ENCODE measurements at regions not wholly inside any gene's neighbourhood (a gene's known extent, or its start where the extent isn't known, plus 50 kb on each side); places are given as distances from the start of the nearest gene placed in this dataset.
"Not testable (repeated sequence)": the region's sequence is repeated elsewhere in the genome, so short reads cannot be mapped to it uniquely, and the experiment has no call there.

GRCh38 chr1:166738140-166738539, 101.1 kb upstream of the POGK start:
- Mint-ChIP-seq H3K36me3 (no peaks in the 10 kb centered on the region), H3K27me3 (peaks cover 5% of the 10 kb centered on the region), H3K4me3 (no peak overlapping the region), H3K4me1 (no peaks in the 10 kb centered on the region), H3K9me3 (no peaks in the 10 kb centered on the region), H3K27ac (no peak overlapping the region)
- DNase-seq = no peak

- Mint-ChIP-seq H3K4me1 (no peaks in the 10 kb centered on the region), H3K4me3 (no peak overlapping the region), H3K9me3 (peaks cover 2% of the 10 kb centered on the region), H3K27ac (no peak overlapping the region), H3K27me3 (peaks cover 5% of the 10 kb centered on the region), H3K36me3 (no peaks in the 10 kb centered on the region)
- no peak for DNase-seq
Measured at GRCh38 chr1:166738873-166739272, 100.4 kb upstream of the POGK start.

- Mint-ChIP-seq H3K36me3 (no peaks in the 10 kb centered on the region), H3K4me1 (no peaks in the 10 kb centered on the region), H3K9me3 (peaks cover 12% of the 10 kb centered on the region), H3K27ac (no peak overlapping the region), H3K27me3 (peaks cover 5% of the 10 kb centered on the region), H3K4me3 (no peak overlapping the region)
- no peak for DNase-seq
Measured at GRCh38 chr1:166740668-166741276, 98.5 kb upstream of the POGK start.

GRCh38 chr1:166763318-166763717, 76.0 kb upstream of the POGK start:
- H3K4me3 Mint-ChIP-seq = no peak overlapping the region
- no peak overlapping the region for H3K27ac Mint-ChIP-seq
- H3K4me1 Mint-ChIP-seq = no peaks in the 10 kb centered on the region
- DNase-seq = no peak
- peaks cover 3% of the 10 kb centered on the region for H3K27me3 Mint-ChIP-seq
- no peaks in the 10 kb centered on the region for H3K36me3 Mint-ChIP-seq
- no peaks in the 10 kb centered on the region for H3K9me3 Mint-ChIP-seq

GRCh38 chr1:166766942-166767341, 72.3 kb upstream of the POGK start:
- no peak for DNase-seq
- H3K9me3 Mint-ChIP-seq = peaks cover 14% of the 10 kb centered on the region
- H3K36me3 Mint-ChIP-seq = peaks cover 3% of the 10 kb centered on the region
- no peak overlapping the region for H3K4me3 Mint-ChIP-seq
- peaks cover 3% of the 10 kb centered on the region for H3K27me3 Mint-ChIP-seq
- H3K4me1 Mint-ChIP-seq = no peaks in the 10 kb centered on the region
- no peak overlapping the region for H3K27ac Mint-ChIP-seq

- not testable (repeated sequence) for H3K9me3 Mint-ChIP-seq, H3K4me1 Mint-ChIP-seq, H3K27ac Mint-ChIP-seq, H3K36me3 Mint-ChIP-seq, H3K4me3 Mint-ChIP-seq, DNase-seq
- peaks cover 26% of the 10 kb centered on the region for H3K27me3 Mint-ChIP-seq
Measured at GRCh38 chr1:166784646-166785045, 54.6 kb upstream of the POGK start.

GRCh38 chr1:166785987-166786386, 53.3 kb upstream of the POGK start:
- Mint-ChIP-seq H3K36me3 (no peaks in the 10 kb centered on the region), H3K4me1 (no peaks in the 10 kb centered on the region), H3K27me3 (peaks cover 31% of the 10 kb centered on the region), H3K27ac (no peak overlapping the region), H3K4me3 (no peak overlapping the region), H3K9me3 (no peaks in the 10 kb centered on the region)
- no peak for DNase-seq

- no peak for DNase-seq
- Mint-ChIP-seq H3K9me3 (no peaks in the 10 kb centered on the region), H3K4me3 (no peak overlapping the region), H3K4me1 (no peaks in the 10 kb centered on the region), H3K27me3 (peaks cover 31% of the 10 kb centered on the region), H3K27ac (no peak overlapping the region), H3K36me3 (no peaks in the 10 kb centered on the region)
Measured at GRCh38 chr1:166789286-166789685, 50.0 kb upstream of the POGK start.

Measured in activated naive CD8-positive, alpha-beta T cell treated with anti-CD3 and anti-CD28 coated beads for 36 hours (primary cell).